T-cell (primary cell): ENCODE measurements at regions not wholly inside any gene's neighbourhood (a gene's known extent, or its start where the extent isn't known, plus 50 kb on each side); places are given as distances from the start of the nearest gene placed in this dataset.

Source experiments
- ATAC-seq, 4 experiments: fragments of 200-7000 bp in 3 of 4; fragments of 150-1000 bp in 1 of 4; cut with Tn5 transposase; replicated peaks in 1 of 4; 1 replicate in 3 of 4; 2 replicates in 1 of 4; pipeline ENCODE4 v1.10.0; 2021; ENCODE audit warnings: moderate library complexity in 3 of 4, mild to moderate bottlenecking in 2 of 4, moderate number of reproducible peaks in 1 of 4
- CTCF ChIA-PET, 2 donors: fragments of 300-600 bp; sonication (Branson Sonifier 250); formaldehyde crosslinking; loops; one replicate each; lab custom pipeline; 2022; ENCODE audit warnings: antibody characterized with exemption in 2 of 2; lab: Charles Lee
- POLR2A ChIA-PET, 2 donors: fragments of 300-600 bp; sonication (Branson Sonifier 250); formaldehyde crosslinking; loops; one replicate each; lab custom pipeline; 2022; ENCODE audit warnings: antibody characterized with exemption in 2 of 2; lab: Charles Lee
- DNase-seq, 35 experiments: peaks; one replicate each; pipeline versions ENCODE4 v3.0.0 to v3.0.0-alpha.2; 2013 to 2023
- H3K27ac ChIP-seq: one replicate; pipeline ENCODE4 v1.5.1; 2013; ENCODE audit warnings: low read length
- H3K27me3 ChIP-seq, 2 experiments: replicated peaks in 1 of 2; 1 replicate in 1 of 2; 2 replicates in 1 of 2; pipeline versions ENCODE4 v1.6.1 to v1.7.0; 2013; ENCODE audit warnings: low read length in 1 of 2, mixed read lengths in 1 of 2; ENCODE audit not compliant: control insufficient read depth in 2 of 2, insufficient read depth in 2 of 2; ENCODE audit errors: extremely low read depth in 1 of 2
- H3K36me3 ChIP-seq, 2 donors: 1 replicate in 1 of 2; 2 replicates in 1 of 2; pipeline versions ENCODE4 v1.6.1 to v1.7.0; 2013; ENCODE audit warnings: low read length in 1 of 2; ENCODE audit not compliant: control insufficient read depth in 2 of 2, insufficient read depth in 1 of 2; ENCODE audit errors: extremely low read depth in 1 of 2
- H3K4me1 ChIP-seq, 2 experiments: 1 replicate in 1 of 2; 2 replicates in 1 of 2; pipeline versions ENCODE4 v1.6.1 to v1.7.0; 2013; ENCODE audit warnings: low read length in 2 of 2, mixed read lengths in 1 of 2; ENCODE audit not compliant: insufficient read depth in 2 of 2, control insufficient read depth in 1 of 2; ENCODE audit errors: extremely low read depth in 1 of 2
- H3K4me3 ChIP-seq, 2 donors: 1 replicate in 1 of 2; 2 replicates in 1 of 2; pipeline versions ENCODE4 v1.5.1 to v1.7.0; 2013; ENCODE audit warnings: mild to moderate bottlenecking in 2 of 2, low read length in 1 of 2, moderate library complexity in 1 of 2; ENCODE audit not compliant: control insufficient read depth in 1 of 2; ENCODE audit errors: extremely low read depth in 1 of 2
- H3K9me3 ChIP-seq: 2 replicates; pipeline ENCODE4 v1.7.0; 2013
- H3K27ac Mint-ChIP-seq, 2 donors: one replicate each; pipeline ENCODE4 v1.8.0; 2020 to 2021; ENCODE audit warnings: mild to moderate bottlenecking in 2 of 2, mixed read lengths in 2 of 2
- H3K27me3 Mint-ChIP-seq, 2 donors: one replicate each; pipeline ENCODE4 v1.8.0; 2021 to 2022; ENCODE audit warnings: mixed read lengths in 2 of 2
- H3K36me3 Mint-ChIP-seq: one replicate; pipeline ENCODE4 v1.8.0; 2021; ENCODE audit warnings: mixed read lengths
- H3K4me1 Mint-ChIP-seq, 3 donors: one replicate each; pipeline ENCODE4 v1.8.0; 2020 to 2022; ENCODE audit warnings: mixed read lengths in 3 of 3, mild to moderate bottlenecking in 1 of 3
- H3K4me3 Mint-ChIP-seq, 3 donors: one replicate each; pipeline ENCODE4 v1.8.0; 2020 to 2022; ENCODE audit warnings: mild to moderate bottlenecking in 3 of 3, mixed read lengths in 3 of 3, moderate library complexity in 3 of 3
- H3K9me3 Mint-ChIP-seq, 3 donors: one replicate each; pipeline ENCODE4 v1.8.0; 2020 to 2022; ENCODE audit warnings: mixed read lengths in 3 of 3
- WGBS: methylation state at CpG from one replicate; pipeline ENCODE4 v1.1.5; 2013; ENCODE audit warnings: missing lambda C conversion rate; ENCODE audit not compliant: insufficient coverage; 5-methylcytosine and 5-hydroxymethylcytosine counted together

- H3K27ac ChIP-seq: no peak overlapping the region
- H3K36me3 Mint-ChIP-seq: no peaks in the 10 kb centered on the region
- ChIA-PET POLR2A (no interaction called here), CTCF (no interaction called here)
- H3K27ac Mint-ChIP-seq: no peak overlapping the region
- H3K4me1 ChIP-seq: peaks cover 0 to 7% of the 10 kb centered on the region in 2 experiments
- 93% methylated on average over 14 of the region's 15 CpGs for WGBS
- H3K4me3 Mint-ChIP-seq: no peak overlapping the region
- peaks cover 5 to 11% (median 6%) of the 10 kb centered on the region in 3 donors for H3K4me1 Mint-ChIP-seq
- no peaks in the 10 kb centered on the region for H3K36me3 ChIP-seq
- peaks cover 0 to 6% (median 5%) of the 10 kb centered on the region in 3 donors for H3K9me3 Mint-ChIP-seq
- H3K4me3 ChIP-seq: no peak overlapping the region
- ATAC-seq (no peak), DNase-seq (peak in 1 of 35 experiments; percentile 2)
- no peaks in the 10 kb centered on the region for H3K9me3 ChIP-seq
- no peaks in the 10 kb centered on the region for H3K27me3 Mint-ChIP-seq
- no peaks in the 10 kb centered on the region for H3K27me3 ChIP-seq
These were observed 114.9 kb upstream of the ID2 start for GRCh38 chr2:8566774-8567468.

GRCh38 chr2:8567469-8568260 is 114.2 kb upstream of the ID2 start:
- CTCF ChIA-PET: no interaction called here
- no peaks in the 10 kb centered on the region for H3K36me3 ChIP-seq

GRCh38 chr2:8568543-8569302 is 113.1 kb upstream of the ID2 start:
- H3K9me3 Mint-ChIP-seq: no peaks in the 10 kb centered on the region
- H3K27ac Mint-ChIP-seq: no peak overlapping the region
- no peaks in the 10 kb centered on the region for H3K36me3 ChIP-seq
- no peaks in the 10 kb centered on the region for H3K27me3 Mint-ChIP-seq
- no peaks in the 10 kb centered on the region for H3K36me3 Mint-ChIP-seq
- H3K4me1 ChIP-seq: peaks cover 0 to 6% of the 10 kb centered on the region in 2 experiments
- no peak overlapping the region for H3K4me3 Mint-ChIP-seq
- H3K27me3 ChIP-seq: peaks cover 0 to under 1% of the 10 kb centered on the region in 2 experiments
- H3K9me3 ChIP-seq: no peaks in the 10 kb centered on the region
- H3K4me1 Mint-ChIP-seq: peaks cover 5 to 16% (median 6%) of the 10 kb centered on the region in 3 donors
- no peak overlapping the region for H3K4me3 ChIP-seq
- POLR2A ChIA-PET: no interaction called here
- WGBS: 91% methylated on average over 8 of the region's 12 CpGs
- DNase-seq (peak in 1 of 35 experiments; percentile 4), ATAC-seq (no peak)
- no peak overlapping the region for H3K27ac ChIP-seq
- CTCF ChIA-PET: no interaction called here

More at GRCh38 chr2:8567469-8568260, 114.2 kb upstream of the ID2 start:
- WGBS: 94% methylated on average over 14 of the region's 15 CpGs
- H3K27me3 Mint-ChIP-seq: no peaks in the 10 kb centered on the region
- DNase-seq: peak in 1 of 35 experiments; percentile 4
- POLR2A ChIA-PET: no interaction called here
- H3K4me3 ChIP-seq: no peak overlapping the region
- H3K36me3 Mint-ChIP-seq: no peaks in the 10 kb centered on the region
- H3K9me3 Mint-ChIP-seq: no peaks in the 10 kb centered on the region
- no peak for ATAC-seq
- no peak overlapping the region for H3K27ac ChIP-seq
- peaks cover 5 to 16% (median 6%) of the 10 kb centered on the region in 3 donors for H3K4me1 Mint-ChIP-seq
- no peak overlapping the region for H3K27ac Mint-ChIP-seq
- H3K4me1 ChIP-seq: peaks cover 0 to 7% of the 10 kb centered on the region in 2 experiments
- no peaks in the 10 kb centered on the region for H3K9me3 ChIP-seq
- no peak overlapping the region for H3K4me3 Mint-ChIP-seq
- no peaks in the 10 kb centered on the region for H3K27me3 ChIP-seq

- Histone ChIP-seq H3K36me3 (no peaks in the 10 kb centered on the region), H3K4me3 (no peak overlapping the region), H3K9me3 (no peaks in the 10 kb centered on the region), H3K27me3 (peaks cover 0 to 7% of the 10 kb centered on the region in 2 experiments), H3K4me1 (peaks cover 0 to 2% of the 10 kb centered on the region in 2 experiments), H3K27ac (no peak overlapping the region)
- ChIA-PET POLR2A (no interaction called here), CTCF (no interaction called here)
- DNase-seq: peak in 1 of 35 experiments; percentile 4
- Mint-ChIP-seq H3K27me3 (no peaks in the 10 kb centered on the region), H3K4me3 (no peak overlapping the region), H3K4me1 (peaks cover 5 to 14% (median 6%) of the 10 kb centered on the region in 3 donors), H3K27ac (peak overlapping the region in 1 of 2 donors; percentile 55), H3K9me3 (no peaks in the 10 kb centered on the region), H3K36me3 (no peaks in the 10 kb centered on the region)
- WGBS: 87% methylated on average over 8 of the region's 11 CpGs
- no peak for ATAC-seq
These were observed 112.4 kb upstream of the ID2 start for GRCh38 chr2:8569332-8569930.

GRCh38 chr2:8570637-8571036 is 111.2 kb upstream of the ID2 start:
- Mint-ChIP-seq H3K4me3 (no peak overlapping the region), H3K36me3 (no peaks in the 10 kb centered on the region), H3K27ac (no peak overlapping the region), H3K27me3 (peaks cover 4 to 7% of the 10 kb centered on the region in 2 donors), H3K4me1 (peaks cover 16 to 24% (median 16%) of the 10 kb centered on the region in 3 donors), H3K9me3 (no peaks in the 10 kb centered on the region)
- ChIA-PET POLR2A (no interaction called here), CTCF (interaction anchor here in 1 of 2 donors (0.6 kb wide), 1 partner anchor 1067 kb away, joined by 3 read pairs; no protein-coding TSS in a partner anchor)
- H3K27me3 ChIP-seq: peaks cover 0 to 15% of the 10 kb centered on the region in 2 experiments
- WGBS: 93% methylated on average over 5 of the region's 14 CpGs
- H3K4me3 ChIP-seq: no peak overlapping the region
- H3K36me3 ChIP-seq: no peaks in the 10 kb centered on the region
- DNase-seq (peak in 1 of 35 experiments; percentile 3), ATAC-seq (no peak)
- no peak overlapping the region for H3K27ac ChIP-seq
- no peaks in the 10 kb centered on the region for H3K9me3 ChIP-seq
- H3K4me1 ChIP-seq: peaks cover 5 to 14% of the 10 kb centered on the region in 2 experiments
